ENCODE measurements at regions not wholly inside any gene's neighbourhood (a gene's known extent, or its start where the extent isn't known, plus 50 kb on each side); places are given as distances from the start of the nearest gene placed in this dataset.
A peak's percentile ranks its signal among the peaks of the same experiment; 100 is the strongest.

GRCh38 chr6:27553123-27553904, 80.4 kb upstream of the ZNF184 start (continued):
- TF ChIP-seq CREB1 (IDR thresholded peaks at IDR 0.05) (peak; percentile 73), CREB1 (CRISPR knock-in tag; IDR thresholded peaks at IDR 0.05) (peak; percentile 70), ZNF460 (CRISPR knock-in tag; IDR thresholded peaks at IDR 0.05; ENCODE audit: borderline replicate concordance) (no peak), ZFP41 (CRISPR knock-in tag; IDR thresholded peaks at IDR 0.05; ENCODE audit: borderline replicate concordance) (no peak), ZNF7 (CRISPR knock-in tag; IDR thresholded peaks at IDR 0.05) (peak; percentile 72), DMTF1 (CRISPR knock-in tag; IDR thresholded peaks at IDR 0.05) (no peak), RAD21 (CRISPR knock-in tag; IDR thresholded peaks at IDR 0.05) (no peak), AHR (CRISPR knock-in tag; IDR thresholded peaks at IDR 0.05) (no peak), PAWR (CRISPR knock-in tag; IDR thresholded peaks at IDR 0.05; ENCODE audit: borderline replicate concordance) (no peak), NCOR1 (IDR thresholded peaks at IDR 0.05; ENCODE audit: borderline replicate concordance, low read length) (0 out of 2 replicates have a peak, but pooled peaks have one; percentile 36), ZNF343 (CRISPR knock-in tag; IDR thresholded peaks at IDR 0.05) (no peak), ZNF563 (CRISPR knock-in tag; IDR thresholded peaks at IDR 0.05) (no peak), BORCS8-MEF2B (CRISPR knock-in tag; IDR thresholded peaks at IDR 0.05) (0 out of 2 replicates have a peak, but pooled peaks have one; percentile 57), ZKSCAN8 (CRISPR knock-in tag; IDR thresholded peaks at IDR 0.05; ENCODE audit: borderline replicate concordance) (0 out of 2 replicates have a peak, but pooled peaks have one; percentile 35), THAP7 (CRISPR knock-in tag; IDR thresholded peaks at IDR 0.05) (no peak), HMGXB3 (CRISPR knock-in tag; IDR thresholded peaks at IDR 0.05; ENCODE audit: borderline replicate concordance) (no peak), GABPA (IDR thresholded peaks at IDR 0.05; ENCODE audit: low read depth, low read length) (no peak), GABPA (CRISPR knock-in tag; IDR thresholded peaks at IDR 0.05; ENCODE audit: low read depth) (no peak), ARID4A (CRISPR knock-in tag; IDR thresholded peaks at IDR 0.05; ENCODE audit: borderline replicate concordance) (peak; percentile 15; the same call in 1 of the 2 replicates)

All from HepG2 (cell line).